IMR-90 (cell line): ENCODE measurements at regions not wholly inside any gene's neighbourhood (a gene's known extent, or its start where the extent isn't known, plus 50 kb on each side); places are given as distances from the start of the nearest gene placed in this dataset.

ENCODE experiments used
- ATAC-seq: fragments of 200-7000 bp; cut with Tn5 transposase; 2 replicates; pipeline ENCODE4 v1.9.1; 2020; ENCODE audit warnings: low read depth, mild to moderate bottlenecking, moderate library complexity
- BruUV-seq: library from RNA; stranded (reverse); fragments of 400-500 nt; replicated peaks from 2 replicates; lab custom pipeline; 2021; lab: Mats Ljungman, UMichigan
- CTCF ChIA-PET: fragments of 300-600 bp; formaldehyde crosslinking; extraction: SDS; loops from one replicate; lab custom pipeline; 2021; ENCODE audit warnings: antibody characterized with exemption; lab: Yijun Ruan, JAX
- POLR2A ChIA-PET: fragments of 300-600 bp; sonication (Branson Sonifier 250); formaldehyde crosslinking; loops from one replicate; lab custom pipeline; 2022; ENCODE audit warnings: antibody characterized with exemption; ENCODE audit not compliant: unreplicated experiment; lab: Charles Lee
- DNase-seq: peaks from one replicate; pipeline ENCODE4 v3.0.0; 2013
- H2AFZ ChIP-seq: replicated peaks from 2 replicates; pipeline ENCODE3; 2013; ENCODE audit warnings: low read length, mild to moderate bottlenecking; ENCODE audit not compliant: poor library complexity
- H2AK5ac ChIP-seq: 2 replicates; pipeline ENCODE4 v1.6.1; 2013; ENCODE audit warnings: low read depth, low read length, inconsistent platforms
- H2AK9ac ChIP-seq: replicated peaks from 2 replicates; pipeline ENCODE3; 2013; ENCODE audit warnings: mild to moderate bottlenecking, low read depth, low read length, moderate library complexity; ENCODE audit not compliant: poor library complexity
- H2BK120ac ChIP-seq: 2 replicates; pipeline ENCODE4 v1.6.1; 2013; ENCODE audit warnings: low read depth, low read length, inconsistent platforms
- H2BK15ac ChIP-seq: 3 replicates; pipeline ENCODE4 v1.6.1; 2013; ENCODE audit warnings: low read depth, low read length, inconsistent platforms
- H2BK20ac ChIP-seq: 2 replicates; pipeline ENCODE4 v1.6.1; 2013; ENCODE audit warnings: low read depth, mild to moderate bottlenecking, inconsistent platforms, low read length, moderate library complexity
- H2BK5ac ChIP-seq: 2 replicates; pipeline ENCODE4 v1.6.1; 2013; ENCODE audit warnings: mild to moderate bottlenecking, low read depth, low read length, inconsistent platforms; ENCODE audit not compliant: poor library complexity, severe bottlenecking
- H3K14ac ChIP-seq: replicated peaks from 2 replicates; pipeline ENCODE4 v1.6.1; 2013; ENCODE audit warnings: low read depth, low read length, inconsistent platforms
- H3K18ac ChIP-seq: 2 replicates; pipeline ENCODE4 v1.6.1; 2013; ENCODE audit warnings: low read depth, low read length, control low read depth
- H3K23ac ChIP-seq: 2 replicates; pipeline ENCODE4 v1.6.1; 2013; ENCODE audit warnings: low read depth, low read length, inconsistent platforms
- H3K27ac ChIP-seq: 2 replicates; pipeline ENCODE4 v1.5.1; 2013; ENCODE audit warnings: mild to moderate bottlenecking, control low read depth, low read length; ENCODE audit not compliant: insufficient read depth
- H3K27me3 ChIP-seq: 2 replicates; pipeline ENCODE4 v1.6.1; 2013; ENCODE audit warnings: low read length; ENCODE audit not compliant: control insufficient read depth, insufficient read depth
- H3K36me3 ChIP-seq: 2 replicates; pipeline ENCODE4 v1.6.1; 2013; ENCODE audit warnings: low read length, mixed read lengths; ENCODE audit not compliant: control insufficient read depth, insufficient read depth
- H3K4ac ChIP-seq: 2 replicates; pipeline ENCODE4 v1.6.1; 2013; ENCODE audit warnings: low read depth, low read length, inconsistent platforms
- H3K4me1 ChIP-seq: 2 replicates; pipeline ENCODE4 v1.6.1; 2013; ENCODE audit warnings: low read length, mixed read lengths; ENCODE audit not compliant: control insufficient read depth, insufficient read depth
- H3K4me2 ChIP-seq: 2 replicates; pipeline ENCODE4 v1.6.1; 2013; ENCODE audit warnings: low read depth, mild to moderate bottlenecking, control low read depth, low read length, moderate library complexity
- H3K4me3 ChIP-seq: 2 replicates; pipeline ENCODE4 v1.5.1; 2013; ENCODE audit warnings: low read depth, mild to moderate bottlenecking, control low read depth, low read length, moderate library complexity; ENCODE audit not compliant: insufficient read depth
- H3K56ac ChIP-seq: 2 replicates; pipeline ENCODE4 v1.6.1; 2013; ENCODE audit warnings: low read length, inconsistent platforms; ENCODE audit not compliant: insufficient read depth; ENCODE audit errors: extremely low read depth
- H3K79me1 ChIP-seq, 2 experiments: 2 replicates each; pipeline ENCODE4 v1.6.1; 2013; ENCODE audit warnings: low read length in 2 of 2, inconsistent platforms in 1 of 2, low read depth in 1 of 2
- H3K9ac ChIP-seq: 2 replicates; pipeline ENCODE4 v1.6.1; 2013; ENCODE audit warnings: low read depth, low read length, control low read depth
- H3K9me1 ChIP-seq: 2 replicates; pipeline ENCODE4 v1.6.1; 2013; ENCODE audit warnings: low read length, inconsistent platforms; ENCODE audit not compliant: insufficient read depth
- H3K9me3 ChIP-seq: 2 replicates; pipeline ENCODE4 v1.6.1; 2013; ENCODE audit warnings: low read length; ENCODE audit not compliant: control insufficient read depth, insufficient read depth
- H4K20me1 ChIP-seq: 2 replicates; pipeline ENCODE4 v1.6.1; 2013; ENCODE audit warnings: low read length, inconsistent platforms; ENCODE audit not compliant: insufficient read depth
- H4K5ac ChIP-seq: 2 replicates; pipeline ENCODE4 v1.6.1; 2013; ENCODE audit warnings: mild to moderate bottlenecking, low read depth, low read length, control low read depth
- H4K8ac ChIP-seq, 2 experiments: 2 replicates each; pipeline ENCODE4 v1.6.1; 2013; ENCODE audit warnings: low read depth in 2 of 2, low read length in 2 of 2, control low read depth in 1 of 2, inconsistent platforms in 1 of 2
- H4K91ac ChIP-seq: 2 replicates; pipeline ENCODE4 v1.6.1; 2013; ENCODE audit warnings: low read depth, low read length, inconsistent platforms; ENCODE audit not compliant: insufficient read depth
- BHLHE40 ChIP-seq: fragments of 150-350 bp; IDR thresholded peaks from 2 replicates; pipeline ENCODE4 v1.6.1; 2016; ENCODE audit warnings: mild to moderate bottlenecking, low read depth, low read length
- CHD1 ChIP-seq: IDR thresholded peaks from 2 replicates; pipeline ENCODE4 v1.6.1; 2012; ENCODE audit warnings: low read depth, low read length, improper control_type of control experiment
- CTCF ChIP-seq: conservative IDR thresholded peaks from 2 replicates; pipeline ENCODE4 v1.5.1; 2012; ENCODE audit warnings: mild to moderate bottlenecking, low read depth, low read length, improper control_type of control experiment
- ELK1 ChIP-seq: fragments of 150-350 bp; IDR thresholded peaks from 2 replicates; pipeline ENCODE4 v1.6.1; 2016; ENCODE audit warnings: low read depth, mild to moderate bottlenecking, low read length, moderate library complexity, borderline replicate concordance
- FOS ChIP-seq: fragments of 150-350 bp; IDR thresholded peaks from 2 replicates; pipeline ENCODE4 v1.6.1; 2016; ENCODE audit warnings: low read depth, low read length
- MAFK ChIP-seq: IDR thresholded peaks from 2 replicates; pipeline ENCODE4 v1.6.1; 2012; ENCODE audit warnings: low read depth, low read length, improper control_type of control experiment
- MAZ ChIP-seq: IDR thresholded peaks from 2 replicates; pipeline ENCODE4 v1.6.1; 2012; ENCODE audit warnings: low read depth, mild to moderate bottlenecking, low read length, improper control_type of control experiment, moderate library complexity, borderline replicate concordance
- MXI1 ChIP-seq: IDR thresholded peaks from 2 replicates; pipeline ENCODE4 v1.6.1; 2012; ENCODE audit warnings: low read depth, mild to moderate bottlenecking, low read length, moderate library complexity, borderline replicate concordance
- NFE2L2 ChIP-seq: fragments of 150-350 bp; IDR thresholded peaks from 2 replicates; pipeline ENCODE4 v1.6.1; 2016; ENCODE audit warnings: low read depth, mild to moderate bottlenecking, low read length
- POLR2A ChIP-seq: IDR thresholded peaks from 2 replicates; pipeline ENCODE4 v1.6.1; 2012; ENCODE audit warnings: mild to moderate bottlenecking, low read depth, low read length
- RCOR1 ChIP-seq: IDR thresholded peaks from 2 replicates; pipeline ENCODE4 v1.6.1; 2012; ENCODE audit warnings: mild to moderate bottlenecking, low read length, improper control_type of control experiment; ENCODE audit not compliant: insufficient replicate concordance
- RFX5 ChIP-seq: IDR thresholded peaks from 2 replicates; pipeline ENCODE4 v1.8.0; 2012; ENCODE audit warnings: low read depth, mild to moderate bottlenecking, low read length, moderate library complexity
- SMC3 ChIP-seq: fragments of 150-350 bp; IDR thresholded peaks from 2 replicates; pipeline ENCODE4 v1.6.1; 2016; ENCODE audit warnings: low read depth, mild to moderate bottlenecking, antibody characterized with exemption, low read length, moderate library complexity
- USF2 ChIP-seq: fragments of 150-350 bp; IDR thresholded peaks from 2 replicates; pipeline ENCODE4 v1.6.1; 2017; ENCODE audit warnings: mild to moderate bottlenecking, antibody characterized with exemption, low read length, low read depth
- dilution Hi-C: fragments of 300-500 bp; cut with HindIII; formaldehyde crosslinking; loops from one replicate; pipeline ENCODE4 v1.14.3; 2018; ENCODE audit warnings: low sequenced_read_pairs; ENCODE audit not compliant: unreplicated experiment
- in situ Hi-C: fragments of 300-500 bp; cut with MboI; formaldehyde crosslinking; loops from 3 replicates; pipeline ENCODE4 v1.14.3; 2019; ENCODE audit warnings: low sequenced_read_pairs, inconsistent platforms, mixed read lengths
- intact Hi-C: fragments of 100-400 bp; cut with micrococcal nuclease; formaldehyde crosslinking; loops from 2 replicates; pipeline ENCODE4 v1.10.0; 2022

- no peak for DNase-seq
- CTCF ChIA-PET: no interaction called here
- Histone ChIP-seq H3K4me3 (no peak overlapping the region), H4K20me1 (no peaks in the 10 kb centered on the region), H3K4me2 (no peak overlapping the region), H4K5ac (no peak overlapping the region), H3K9ac (no peak overlapping the region), H3K18ac (no peak overlapping the region), H3K27ac (no peak overlapping the region), H3K14ac (no peak overlapping the region), H3K9me1 (no peaks in the 10 kb centered on the region), H3K9me3 (peaks cover 9% of the 10 kb centered on the region; the same call in 1 of the 2 replicates), H3K79me1 (no peaks in the 10 kb centered on the region), H2BK20ac (no peak overlapping the region), H3K4ac (no peak overlapping the region), H3K36me3 (no peaks in the 10 kb centered on the region), H2AK5ac (no peak overlapping the region), H4K8ac (no peak overlapping the region), H4K91ac (no peak overlapping the region), H3K27me3 (no peaks in the 10 kb centered on the region), H3K56ac (no peak overlapping the region), H2AFZ (no peak overlapping the region), H2BK5ac (no peak overlapping the region), H3K23ac (no peak overlapping the region), H2AK9ac (no peak overlapping the region), H2BK15ac (no peak overlapping the region), H3K4me1 (no peaks in the 10 kb centered on the region), H2BK120ac (no peak overlapping the region)
- in situ Hi-C loops: no loop called here
- intact Hi-C loops: no loop called here
- ATAC-seq: no peak
- dilution Hi-C loops: no loop called here
- POLR2A ChIA-PET: no interaction called here
- BruUV-seq: no TSS peak
- TF ChIP-seq MXI1 (no peak), CTCF (no peak), MAFK (no peak), POLR2A (no peak), RCOR1 (no peak), ELK1 (no peak), USF2 (no peak), BHLHE40 (no peak), SMC3 (no peak), CHD1 (no peak), NFE2L2 (no peak), MAZ (no peak), RFX5 (no peak), FOS (no peak)
Observed at GRCh38 chr2:14257801-14258507, 374.6 kb upstream of the LRATD1 start.
